PFSK-1 (cell line): ENCODE measurements at regions not wholly inside any gene's neighbourhood (a gene's known extent, or its start where the extent isn't known, plus 50 kb on each side); places are given as distances from the start of the nearest gene placed in this dataset.

Experiments
- FOXP2 ChIP-seq: optimal IDR thresholded peaks from 2 replicates; pipeline ENCODE3; 2011; ENCODE audit warnings: borderline replicate concordance, control low read depth, inconsistent platforms; ENCODE audit not compliant: insufficient read depth; ENCODE audit errors: extremely low read length, extremely low read depth
- POLR2AphosphoS5 ChIP-seq: IDR thresholded peaks from 2 replicates; pipeline ENCODE4 v1.6.1; 2012; ENCODE audit warnings: low read depth, mild to moderate bottlenecking, control low read depth, low read length, moderate library complexity
- REST ChIP-seq, 2 experiments: IDR thresholded peaks; 2 replicates each; pipeline versions ENCODE4 v1.6.1 to v1.8.0; 2011 to 2012; ENCODE audit warnings: low read depth in 2 of 2, low read length in 2 of 2, control low read depth in 1 of 2, inconsistent platforms in 1 of 2, mild to moderate bottlenecking in 1 of 2, moderate library complexity in 1 of 2; ENCODE audit not compliant: insufficient read depth in 1 of 2
- SIN3A ChIP-seq: IDR thresholded peaks from 2 replicates; pipeline ENCODE4 v1.6.1; 2012; ENCODE audit warnings: mild to moderate bottlenecking, low read length, moderate library complexity, borderline replicate concordance; ENCODE audit not compliant: insufficient read depth
- TAF1 ChIP-seq: IDR thresholded peaks from 2 replicates; pipeline ENCODE4 v1.6.1; 2012; ENCODE audit warnings: low read length, control low read depth, borderline replicate concordance; ENCODE audit not compliant: insufficient read depth

DNA sequence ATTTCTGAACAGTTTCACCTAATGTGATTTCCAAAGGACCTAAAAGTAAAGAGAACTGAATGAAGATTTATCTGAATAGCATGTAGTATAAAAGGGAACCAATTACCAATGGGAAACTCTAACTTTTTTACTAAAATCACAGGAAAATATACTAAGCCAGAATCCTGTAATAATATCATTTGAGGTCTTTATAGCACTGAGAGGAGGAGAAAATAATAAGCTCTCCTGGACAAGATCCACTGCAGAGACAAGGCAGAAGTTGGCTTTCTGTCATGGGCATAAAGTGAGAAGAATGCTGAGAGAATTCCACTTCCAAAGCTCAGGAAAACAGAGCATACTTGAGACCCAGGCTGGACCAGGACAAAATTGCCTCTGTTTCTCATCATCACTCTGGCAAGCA lies 1131.4 kb downstream of the SORCS1 start:
- no peak for TF ChIP-seq REST (IDR thresholded peaks at IDR 0.05; ENCODE audit: insufficient read depth in 1 of 2, low read depth in 2 of 2, low read length in 2 of 2)
- no peak for TF ChIP-seq SIN3A
- no peak for TF ChIP-seq POLR2AphosphoS5
- TF ChIP-seq TAF1: no peak
- TF ChIP-seq FOXP2: no peak

DNA sequence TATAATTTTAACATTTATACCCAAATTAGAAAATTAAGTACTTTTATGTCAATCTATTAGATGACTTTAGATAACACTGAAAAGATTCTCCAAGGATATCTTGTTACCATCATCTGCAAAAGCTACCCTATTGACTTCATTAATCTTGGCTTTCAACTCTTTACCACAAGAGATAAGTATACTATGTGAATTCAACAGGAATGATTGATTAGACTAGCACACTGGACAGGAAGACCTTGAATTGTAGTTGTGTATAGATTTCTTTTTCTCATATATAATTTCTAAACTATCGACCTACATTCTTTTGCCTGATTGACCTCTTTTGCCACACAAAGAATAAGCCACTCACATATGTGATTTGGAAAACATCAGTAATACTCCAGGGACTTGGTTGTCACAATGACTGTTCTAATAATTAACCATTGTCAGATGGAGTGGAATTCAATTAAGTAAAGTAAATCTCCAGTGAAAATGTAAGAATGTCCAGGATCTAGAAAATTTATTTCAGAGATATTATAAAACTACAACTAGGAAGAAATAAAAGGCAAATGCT lies 1132.0 kb downstream of the SORCS1 start:
- TF ChIP-seq POLR2AphosphoS5 (no peak), REST (IDR thresholded peaks at IDR 0.05; ENCODE audit: insufficient read depth in 1 of 2, low read depth in 2 of 2, low read length in 2 of 2) (no peak), TAF1 (no peak), FOXP2 (no peak), SIN3A (no peak)

- no peak for TF ChIP-seq REST (IDR thresholded peaks at IDR 0.05; ENCODE audit: insufficient read depth in 1 of 2, low read depth in 2 of 2, low read length in 2 of 2)
These were observed 1137.3 kb downstream of the SORCS1 start for GRCh38 chr10:106027240-106027639.

DNA sequence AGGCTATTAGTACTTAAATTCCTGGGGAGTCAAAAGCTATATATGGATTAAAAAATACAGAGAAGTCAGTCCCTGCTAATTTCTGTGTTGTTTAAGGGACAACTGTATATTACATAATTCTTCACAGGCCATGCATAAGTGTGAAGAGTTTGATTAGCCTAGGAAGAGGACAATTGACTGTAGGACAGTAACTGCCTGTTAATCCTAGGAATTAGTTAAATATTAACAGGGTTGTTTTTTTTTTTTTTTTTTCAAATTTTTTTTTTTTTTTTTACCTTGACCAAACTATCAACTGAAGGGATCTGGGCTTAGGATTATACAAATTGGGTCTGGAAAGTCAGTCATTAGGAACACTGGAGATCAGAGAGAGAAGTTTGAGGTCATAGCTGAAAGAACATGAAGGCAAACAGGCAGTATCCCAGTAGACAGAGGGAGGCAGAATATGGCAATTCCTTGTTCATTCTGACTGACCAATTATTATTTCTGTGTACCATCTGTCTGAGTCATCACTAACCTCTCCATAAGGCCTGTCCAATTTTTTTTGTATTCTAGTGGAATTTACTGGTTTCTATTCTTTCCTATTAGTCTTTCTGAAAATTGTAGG lies 1139.2 kb downstream of the SORCS1 start:
- no peak for TF ChIP-seq REST (IDR thresholded peaks at IDR 0.05; ENCODE audit: insufficient read depth in 1 of 2, low read depth in 2 of 2, low read length in 2 of 2)
- no peak for TF ChIP-seq TAF1
- no peak for TF ChIP-seq SIN3A
- TF ChIP-seq POLR2AphosphoS5: no peak
- TF ChIP-seq FOXP2: no peak

DNA sequence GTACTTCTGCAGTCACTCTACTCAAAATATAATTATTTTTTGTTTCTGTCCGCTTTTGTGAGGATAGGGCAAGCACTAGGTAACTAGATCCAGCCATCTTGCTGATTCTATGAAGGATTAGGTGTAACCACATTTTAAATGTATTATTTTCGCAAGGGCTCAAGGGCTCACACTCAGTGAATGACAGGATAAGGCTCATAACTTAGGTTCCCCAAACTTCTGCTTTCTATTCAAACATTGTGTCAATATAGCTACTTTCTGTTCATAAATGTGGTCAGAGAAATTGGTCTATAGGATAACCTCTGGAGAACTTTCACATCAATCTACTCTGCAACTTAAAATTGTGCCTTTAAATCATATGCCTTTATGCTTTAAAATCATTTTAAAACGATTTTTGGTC lies 1141.2 kb downstream of the SORCS1 start:
- no peak for TF ChIP-seq FOXP2
- TF ChIP-seq REST (IDR thresholded peaks at IDR 0.05; ENCODE audit: insufficient read depth in 1 of 2, low read depth in 2 of 2, low read length in 2 of 2): no peak
- no peak for TF ChIP-seq POLR2AphosphoS5
- TF ChIP-seq TAF1: no peak
- no peak for TF ChIP-seq SIN3A
